ENCODE measurements at regions not wholly inside any gene's neighbourhood (a gene's known extent, or its start where the extent isn't known, plus 50 kb on each side); places are given as distances from the start of the nearest gene placed in this dataset.
"Not testable (repeated sequence)": the region's sequence is repeated elsewhere in the genome, so short reads cannot be mapped to it uniquely, and the experiment has no call there.

DNA sequence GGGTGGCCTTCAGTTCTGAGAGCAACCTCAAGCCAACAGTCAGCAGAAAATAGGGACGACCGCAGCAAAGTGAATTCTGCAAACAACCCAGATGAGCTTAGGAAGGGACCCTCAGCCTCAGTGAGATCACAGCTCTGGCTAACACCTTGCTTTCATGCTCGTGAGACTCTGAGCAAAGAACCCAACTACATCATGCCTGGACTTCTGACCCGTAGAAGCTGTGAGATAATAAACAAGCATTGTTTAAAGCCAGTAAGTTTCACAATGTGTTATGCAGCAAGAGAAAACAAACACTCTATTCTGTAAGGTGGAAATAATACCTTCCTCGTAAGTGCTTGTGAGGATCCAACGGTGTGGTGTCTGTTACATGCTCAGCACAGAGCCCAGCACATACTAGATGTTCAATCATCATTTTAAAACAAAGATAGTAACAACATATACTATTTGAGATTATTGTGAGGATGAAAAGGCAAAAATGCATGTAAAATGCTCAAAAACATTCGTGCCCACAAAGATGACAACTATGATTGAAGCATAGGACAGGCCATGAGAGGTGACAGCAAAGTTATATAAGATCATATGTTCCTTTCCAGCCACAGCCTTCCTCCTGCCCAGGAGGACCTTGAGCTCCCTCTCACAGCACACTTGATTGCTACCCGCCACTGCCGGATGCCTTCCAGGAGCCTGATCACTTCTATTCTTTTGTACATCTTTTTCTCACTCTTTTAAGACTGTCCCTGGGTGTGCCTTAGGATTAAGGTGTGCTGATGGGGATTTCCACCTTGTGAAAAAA lies 433.3 kb downstream of the BUD13 start:
- TF ChIP-seq, protein P1, sequence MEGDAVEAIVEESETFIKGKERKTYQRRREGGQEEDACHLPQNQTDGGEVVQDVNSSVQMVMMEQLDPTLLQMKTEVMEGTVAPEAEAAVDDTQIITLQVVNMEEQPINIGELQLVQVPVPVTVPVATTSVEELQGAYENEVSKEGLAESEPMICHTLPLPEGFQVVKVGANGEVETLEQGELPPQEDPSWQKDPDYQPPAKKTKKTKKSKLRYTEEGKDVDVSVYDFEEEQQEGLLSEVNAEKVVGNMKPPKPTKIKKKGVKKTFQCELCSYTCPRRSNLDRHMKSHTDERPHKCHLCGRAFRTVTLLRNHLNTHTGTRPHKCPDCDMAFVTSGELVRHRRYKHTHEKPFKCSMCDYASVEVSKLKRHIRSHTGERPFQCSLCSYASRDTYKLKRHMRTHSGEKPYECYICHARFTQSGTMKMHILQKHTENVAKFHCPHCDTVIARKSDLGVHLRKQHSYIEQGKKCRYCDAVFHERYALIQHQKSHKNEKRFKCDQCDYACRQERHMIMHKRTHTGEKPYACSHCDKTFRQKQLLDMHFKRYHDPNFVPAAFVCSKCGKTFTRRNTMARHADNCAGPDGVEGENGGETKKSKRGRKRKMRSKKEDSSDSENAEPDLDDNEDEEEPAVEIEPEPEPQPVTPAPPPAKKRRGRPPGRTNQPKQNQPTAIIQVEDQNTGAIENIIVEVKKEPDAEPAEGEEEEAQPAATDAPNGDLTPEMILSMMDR (IDR thresholded peaks at IDR 0.05) = no peak
- TF ChIP-seq POLR2A (IDR thresholded peaks at IDR 0.05) (no peak), EP300 (IDR thresholded peaks at IDR 0.05) (no peak), POLR2AphosphoS5 (IDR thresholded peaks at IDR 0.05) (no peak)
- H3K36me3 ChIP-seq = no peaks in the 10 kb centered on the region
- DNase-seq = no peak
- H3K27ac ChIP-seq = no peak overlapping the region
- H3K27me3 ChIP-seq = no peaks in the 10 kb centered on the region
- peaks cover 0 to 6% (median 0%) of the 10 kb centered on the region in 4 donors for H3K4me1 ChIP-seq
- 37 to 64% methylated on average over 9 of the region's 9 CpGs for WGBS, 2 donors
- no peak overlapping the region for H3K4me3 ChIP-seq
- peaks cover 0 to 5% (median 0%) of the 10 kb centered on the region in 4 donors for H3K9me3 ChIP-seq
- intact Hi-C loops (cut with DNase I) = no loop called here

DNA sequence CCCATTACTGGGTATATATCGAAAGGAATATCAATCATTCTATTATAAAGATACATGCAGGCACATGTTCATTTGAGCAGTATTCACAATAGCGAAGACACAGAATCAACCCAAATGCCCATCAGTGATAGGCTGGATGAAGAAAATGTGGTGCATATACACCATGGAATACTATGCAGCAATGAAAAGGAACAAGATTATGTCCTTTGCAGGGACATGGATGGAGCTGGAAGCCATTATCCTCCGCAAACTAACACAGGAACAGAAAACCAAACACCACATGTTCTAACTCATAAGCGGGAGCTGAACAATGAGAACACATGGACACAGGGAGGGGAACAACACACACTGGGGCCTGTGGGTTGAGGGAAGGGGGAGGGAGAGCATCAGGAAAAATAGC lies 434.3 kb downstream of the BUD13 start:
- intact Hi-C loops (cut with DNase I); H3K27ac ChIP-seq; H3K36me3 ChIP-seq; H3K9me3 ChIP-seq; H3K4me1 ChIP-seq; DNase-seq; H3K27me3 ChIP-seq; H3K4me3 ChIP-seq: not testable (repeated sequence)
- 97% methylated on average over 4 of the region's 4 CpGs for WGBS, 2 donors

DNA sequence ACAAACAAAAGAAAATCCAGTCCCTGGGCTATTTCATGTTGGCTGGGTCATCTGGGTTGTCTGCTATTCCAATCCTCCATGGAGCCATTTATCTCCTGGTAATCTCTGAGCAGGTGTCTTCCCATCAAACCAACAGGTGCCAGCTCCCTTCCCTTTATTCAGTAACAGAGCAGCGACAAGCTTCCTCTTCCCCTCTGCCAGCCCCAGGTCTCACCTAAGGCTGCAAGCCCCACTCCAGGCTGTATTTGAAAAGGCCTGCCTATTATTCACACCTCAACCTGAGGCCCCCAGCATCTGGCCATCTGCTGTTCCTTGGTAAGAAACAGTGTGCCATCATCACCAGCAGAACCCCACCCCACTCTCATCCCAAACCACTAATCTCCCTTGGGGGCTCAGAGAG lies 436.2 kb downstream of the BUD13 start:
- 86 to 90% methylated on average over 1 of the region's 1 CpG for WGBS, 2 donors
- no peak overlapping the region for H3K27ac ChIP-seq

DNA sequence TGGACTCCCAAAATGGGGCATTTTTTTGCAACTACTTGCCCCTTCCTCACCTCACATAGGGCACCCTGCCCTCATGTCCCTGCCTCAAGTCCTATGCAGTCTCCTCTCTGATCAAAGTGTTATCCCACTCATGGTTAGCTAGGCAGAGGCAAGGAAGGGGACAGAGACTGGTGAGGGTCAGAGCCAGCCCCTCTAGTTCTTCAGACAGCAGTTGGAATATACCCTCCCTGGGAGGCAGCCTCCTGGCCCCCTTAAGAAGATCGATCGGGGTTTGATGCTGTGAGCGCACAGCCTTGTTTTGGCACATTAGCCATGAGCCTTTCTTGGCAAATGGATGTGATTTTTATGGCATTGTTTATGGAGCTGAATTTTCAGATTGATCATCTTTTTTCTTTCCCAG lies 436.9 kb downstream of the BUD13 start:
- Histone ChIP-seq H3K27ac (no peak overlapping the region), H3K27me3 (no peaks in the 10 kb centered on the region), H3K36me3 (no peaks in the 10 kb centered on the region), H3K9me3 (peaks cover 0 to 5% (median 0%) of the 10 kb centered on the region in 4 donors), H3K4me3 (no peak overlapping the region), H3K4me1 (no peaks in the 10 kb centered on the region)
- 95 to 96% methylated on average over 3 of the region's 3 CpGs for WGBS, 2 donors
- no peak for TF ChIP-seq EP300 (IDR thresholded peaks at IDR 0.05)
- TF ChIP-seq, protein P1 (IDR thresholded peaks at IDR 0.05) = no peak
- no peak for TF ChIP-seq POLR2AphosphoS5 (IDR thresholded peaks at IDR 0.05)
- no peak for TF ChIP-seq POLR2A (IDR thresholded peaks at IDR 0.05)
- DNase-seq = no peak
- intact Hi-C loops (cut with DNase I) = no loop called here

More for the DNA sequence above, 436.2 kb downstream of the BUD13 start:
- no peak for DNase-seq
- no peaks in the 10 kb centered on the region for H3K4me1 ChIP-seq
- H3K4me3 ChIP-seq = no peak overlapping the region
- H3K9me3 ChIP-seq = peaks cover 0 to 5% (median 0%) of the 10 kb centered on the region in 4 donors
- H3K27me3 ChIP-seq = no peaks in the 10 kb centered on the region
- intact Hi-C loops (cut with DNase I) = no loop called here
- H3K36me3 ChIP-seq = no peaks in the 10 kb centered on the region
- no peak for TF ChIP-seq POLR2AphosphoS5 (IDR thresholded peaks at IDR 0.05)
- TF ChIP-seq, protein P1 (IDR thresholded peaks at IDR 0.05) = no peak
- TF ChIP-seq EP300 (IDR thresholded peaks at IDR 0.05) = no peak
- TF ChIP-seq POLR2A (IDR thresholded peaks at IDR 0.05) = no peak

DNA sequence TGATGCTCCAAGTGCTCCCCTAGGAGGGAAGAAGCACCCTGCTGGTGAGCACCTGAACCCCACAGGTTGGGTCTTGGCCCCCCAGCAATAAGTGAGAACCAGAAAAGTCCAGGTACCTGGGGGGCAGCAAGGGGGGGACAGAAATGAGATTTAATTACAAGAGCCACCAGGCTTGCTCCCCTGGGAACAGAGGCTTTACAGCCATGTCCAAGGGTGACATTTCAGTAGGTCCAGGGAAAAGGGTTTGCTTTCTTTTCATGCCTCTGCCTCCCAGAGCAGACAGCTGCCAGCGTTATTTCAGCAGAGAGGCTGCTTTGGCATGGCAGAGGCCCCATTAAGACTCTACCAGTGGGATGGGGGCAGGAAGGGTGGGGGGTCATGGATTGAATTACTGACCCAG lies 437.7 kb downstream of the BUD13 start:
- 70 to 80% methylated on average over 1 of the region's 1 CpG for WGBS, 2 donors
- Histone ChIP-seq H3K4me3 (no peak overlapping the region), H3K9me3 (peaks cover 0 to 5% (median 0%) of the 10 kb centered on the region in 4 donors), H3K4me1 (no peaks in the 10 kb centered on the region), H3K36me3 (no peaks in the 10 kb centered on the region), H3K27me3 (no peaks in the 10 kb centered on the region), H3K27ac (no peak overlapping the region)
- no peak for DNase-seq
- intact Hi-C loops (cut with DNase I) = no loop called here
- no peak for TF ChIP-seq EP300 (IDR thresholded peaks at IDR 0.05)
- no peak for TF ChIP-seq POLR2A (IDR thresholded peaks at IDR 0.05)
- TF ChIP-seq POLR2AphosphoS5 (IDR thresholded peaks at IDR 0.05) = no peak
- TF ChIP-seq, protein P1 (IDR thresholded peaks at IDR 0.05) = no peak
